NCI-H524 (cell line): ENCODE measurements at regions not wholly inside any gene's neighbourhood (a gene's known extent, or its start where the extent isn't known, plus 50 kb on each side); places are given as distances from the start of the nearest gene placed in this dataset.

ENCODE experiments used
- DNase-seq, 2 experiments: peaks; one replicate each; lab custom pipeline; 2025; lab: John Stamatoyannopoulos, UW

- no peak for DNase-seq
Measured at GRCh38 chr3:72459588-72459987, 388.7 kb downstream of the SHQ1 start.

- no peak for DNase-seq
Measured at GRCh38 chr3:72458375-72458774, 389.9 kb downstream of the SHQ1 start.

- DNase-seq, result no peak
Measured at GRCh38 chr3:72454441-72454840, 393.8 kb downstream of the SHQ1 start.

- peak; percentile 6 to 56 for DNase-seq
Measured at GRCh38 chr3:72453706-72454105, 394.5 kb downstream of the SHQ1 start.

GRCh38 chr3:72452745-72453144 lies 395.5 kb downstream of the SHQ1 start:
- DNase-seq, result peak; percentile 26 to 27

GRCh38 chr3:72451841-72452240 lies 396.4 kb downstream of the SHQ1 start:
- DNase-seq, result no peak

- no peak for DNase-seq
Measured at GRCh38 chr3:72449551-72449950, 398.7 kb downstream of the SHQ1 start.

- DNase-seq, result no peak
Measured at GRCh38 chr3:72448858-72449257, 399.4 kb downstream of the SHQ1 start.

- DNase-seq, result no peak
Measured at GRCh38 chr3:72448375-72448823, 399.8 kb downstream of the SHQ1 start.

- DNase-seq, result peak; percentile 62 to 85
Measured at GRCh38 chr3:72447059-72447946, 400.9 kb downstream of the SHQ1 start.

- DNase-seq, result peak; percentile 57 to 62
Measured at GRCh38 chr3:72446218-72447058, 401.8 kb downstream of the SHQ1 start, which contains the start of gene RYBP. TSS of gene RYBP (minus strand) at chr3:72446621.

GRCh38 chr3:72445827-72446217 lies 402.4 kb downstream of the SHQ1 start:
- DNase-seq, result no peak

- no peak for DNase-seq
Measured at GRCh38 chr3:72444656-72445223, 403.5 kb downstream of the SHQ1 start.

- no peak for DNase-seq
Measured at GRCh38 chr3:72442759-72443158, 405.5 kb downstream of the SHQ1 start.

GRCh38 chr3:72441284-72441994 lies 406.8 kb downstream of the SHQ1 start:
- no peak for DNase-seq

- DNase-seq, result no peak
Measured at GRCh38 chr3:72440491-72440890, 407.8 kb downstream of the SHQ1 start.

GRCh38 chr3:72439321-72440183 lies 408.7 kb downstream of the SHQ1 start:
- no peak for DNase-seq

GRCh38 chr3:72437661-72438406 lies 410.4 kb downstream of the SHQ1 start:
- DNase-seq, result no peak

- DNase-seq, result no peak
Measured at GRCh38 chr3:72436863-72437592, 411.2 kb downstream of the SHQ1 start.
